NCI-H345 treated with DMSO at 0.1 percent for 48 hours (cell line): ENCODE measurements at regions not wholly inside any gene's neighbourhood (a gene's known extent, or its start where the extent isn't known, plus 50 kb on each side); places are given as distances from the start of the nearest gene placed in this dataset.
"Not testable (repeated sequence)": the region's sequence is repeated elsewhere in the genome, so short reads cannot be mapped to it uniquely, and the experiment has no call there.

Experiments
- DNase-seq: peaks from one replicate; lab custom pipeline; 2025; ENCODE audit not compliant: unreplicated experiment; lab: John Stamatoyannopoulos, UW

DNA sequence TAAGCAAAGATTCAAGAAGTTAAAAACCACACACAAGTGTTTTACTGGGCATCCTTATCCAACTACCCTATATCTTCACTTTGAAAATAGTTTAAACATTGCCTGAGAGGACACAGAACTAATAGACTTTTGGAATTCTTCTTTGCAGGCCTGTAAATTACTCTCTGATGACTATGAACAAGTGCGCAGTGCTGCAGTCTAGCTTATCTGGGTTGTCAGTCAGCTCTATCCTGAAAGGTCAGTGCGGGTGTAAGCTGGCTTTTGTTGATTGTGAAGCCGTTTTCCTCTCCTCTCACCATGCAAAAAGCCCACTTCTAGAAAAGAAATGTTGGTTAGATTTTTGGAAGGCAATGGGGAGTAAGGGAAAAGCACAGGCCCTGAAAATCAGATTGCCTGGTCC is 143.6 kb upstream of the ERV3-1 start:
- not testable (repeated sequence) for DNase-seq

- DNase-seq: not testable (repeated sequence)
These were observed 139.8 kb upstream of the ERV3-1 start for GRCh38 chr7:65146118-65146914.

- not testable (repeated sequence) for DNase-seq
These were observed 139.2 kb upstream of the ERV3-1 start for GRCh38 chr7:65145710-65146109.

GRCh38 chr7:65145008-65145407 is 138.5 kb upstream of the ERV3-1 start:
- DNase-seq: not testable (repeated sequence)

DNA sequence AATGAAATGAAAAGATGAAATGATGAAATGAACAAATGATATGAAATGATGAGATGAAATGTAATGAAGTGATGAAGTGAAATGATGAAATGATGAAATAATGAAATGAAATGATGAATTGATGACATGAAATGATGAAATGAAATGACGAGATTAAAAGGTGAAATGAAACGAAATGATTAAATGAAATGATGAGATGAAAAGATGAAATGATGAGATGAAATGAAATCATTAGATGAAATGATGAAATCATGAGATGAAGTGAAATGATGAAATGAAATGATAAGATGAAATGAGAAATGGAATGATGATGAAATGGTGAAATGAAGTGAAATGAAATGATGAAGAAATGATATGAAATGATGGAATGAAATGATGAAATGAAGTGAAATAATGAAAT is 138.1 kb upstream of the ERV3-1 start:
- DNase-seq: not testable (repeated sequence)

- not testable (repeated sequence) for DNase-seq
These were observed 137.6 kb upstream of the ERV3-1 start for GRCh38 chr7:65144119-65144518.

DNA sequence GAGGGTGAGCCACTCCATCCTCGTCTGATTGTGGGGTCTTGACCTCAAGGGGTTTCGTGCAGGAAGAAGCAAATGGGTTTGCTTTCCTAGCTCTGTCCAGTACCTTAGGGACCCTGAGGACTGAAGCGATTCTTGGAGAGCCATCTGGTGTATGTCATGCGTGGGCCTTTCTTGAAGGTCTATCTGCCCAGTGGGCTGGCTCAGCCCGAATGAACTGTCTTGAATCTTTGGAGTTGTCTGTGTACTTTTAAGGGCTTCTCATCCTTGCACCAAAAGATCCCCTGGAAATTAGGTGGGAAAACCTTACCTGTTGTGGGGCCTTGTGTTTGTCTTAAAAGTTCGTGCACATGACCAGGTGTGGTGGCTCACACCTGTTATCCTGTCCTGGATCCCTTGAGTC is 135.4 kb upstream of the ERV3-1 start:
- not testable (repeated sequence) for DNase-seq

GRCh38 chr7:65141405-65141778 is 134.9 kb upstream of the ERV3-1 start:
- DNase-seq: not testable (repeated sequence)

DNA sequence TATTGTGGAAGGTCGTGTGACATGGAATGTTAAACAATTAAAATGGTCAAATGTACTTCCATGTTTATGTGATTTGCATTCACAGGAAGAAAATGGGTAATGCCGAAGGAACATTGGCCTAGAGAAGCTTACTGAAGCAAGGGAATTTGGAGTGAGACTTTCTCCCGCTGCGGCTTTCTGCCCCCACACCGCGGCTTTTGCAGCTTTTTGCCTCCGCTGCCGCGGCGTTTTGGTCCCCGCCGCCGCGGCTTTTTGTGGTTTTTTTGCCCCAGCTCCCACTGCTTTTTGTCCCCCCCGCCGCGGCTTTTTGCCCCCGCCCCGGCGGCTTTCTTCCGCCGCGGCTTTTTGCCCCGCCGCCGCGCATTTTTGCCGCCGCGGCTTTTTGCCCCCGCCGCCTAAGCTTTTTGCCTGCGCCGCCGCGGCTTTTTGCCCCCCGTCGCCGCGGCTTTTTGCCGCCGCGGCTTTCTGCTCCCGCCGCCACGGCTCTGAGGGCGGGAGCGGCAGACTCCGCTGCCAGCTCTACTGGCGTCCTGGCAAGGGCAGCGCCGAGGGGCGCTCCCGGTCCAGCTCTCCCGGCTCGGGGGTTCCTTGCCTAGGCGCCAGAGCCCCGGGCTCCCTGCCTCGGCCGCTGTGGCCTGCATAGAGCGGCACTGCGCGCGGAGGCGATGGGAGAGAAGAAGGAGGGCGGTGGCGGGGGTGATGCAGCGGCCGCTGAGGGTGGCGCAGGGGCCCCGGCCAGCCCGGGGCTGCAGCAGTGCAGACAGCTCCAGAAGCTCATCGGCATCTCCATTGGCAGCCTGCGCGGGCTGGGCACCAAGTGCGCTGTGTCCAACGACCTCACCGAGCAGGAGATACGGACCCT is 134.3 kb upstream of the ERV3-1 start:
- not testable (repeated sequence) for DNase-seq

DNA sequence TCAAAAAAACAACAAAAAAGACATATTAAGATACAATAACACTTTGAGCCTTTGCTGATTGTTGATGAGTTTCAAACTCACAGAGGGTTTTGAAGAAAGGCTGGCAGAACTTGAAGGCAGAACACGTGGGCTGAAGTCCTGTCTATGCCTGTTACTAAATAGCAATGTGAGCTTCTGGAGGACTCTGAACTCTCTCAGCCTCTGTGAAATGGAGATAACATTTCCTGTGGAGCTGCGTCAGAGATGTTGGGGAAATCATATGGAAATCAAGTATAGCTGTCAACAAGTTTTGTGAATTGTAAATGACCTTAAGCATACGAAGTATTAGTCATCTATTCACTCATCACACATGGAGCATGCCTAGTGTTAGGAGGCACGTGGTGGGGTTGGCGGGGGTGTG is 130.4 kb upstream of the ERV3-1 start:
- DNase-seq: not testable (repeated sequence)

GRCh38 chr7:65133087-65133486 is 126.6 kb upstream of the ERV3-1 start:
- DNase-seq: not testable (repeated sequence)

- not testable (repeated sequence) for DNase-seq
These were observed 125.8 kb upstream of the ERV3-1 start for GRCh38 chr7:65132256-65132655.

- DNase-seq: not testable (repeated sequence)
These were observed 120.9 kb upstream of the ERV3-1 start for GRCh38 chr7:65127364-65127763.

- DNase-seq: not testable (repeated sequence)
These were observed 118.1 kb upstream of the ERV3-1 start for GRCh38 chr7:65124600-65124999.

- not testable (repeated sequence) for DNase-seq
These were observed 99.2 kb upstream of the ERV3-1 start for GRCh38 chr7:65105650-65106203.

- DNase-seq: not testable (repeated sequence)
These were observed 94.0 kb upstream of the ERV3-1 start for GRCh38 chr7:65100499-65100898.

GRCh38 chr7:65081669-65082055 is 75.2 kb upstream of the ERV3-1 start:
- not testable (repeated sequence) for DNase-seq

DNA sequence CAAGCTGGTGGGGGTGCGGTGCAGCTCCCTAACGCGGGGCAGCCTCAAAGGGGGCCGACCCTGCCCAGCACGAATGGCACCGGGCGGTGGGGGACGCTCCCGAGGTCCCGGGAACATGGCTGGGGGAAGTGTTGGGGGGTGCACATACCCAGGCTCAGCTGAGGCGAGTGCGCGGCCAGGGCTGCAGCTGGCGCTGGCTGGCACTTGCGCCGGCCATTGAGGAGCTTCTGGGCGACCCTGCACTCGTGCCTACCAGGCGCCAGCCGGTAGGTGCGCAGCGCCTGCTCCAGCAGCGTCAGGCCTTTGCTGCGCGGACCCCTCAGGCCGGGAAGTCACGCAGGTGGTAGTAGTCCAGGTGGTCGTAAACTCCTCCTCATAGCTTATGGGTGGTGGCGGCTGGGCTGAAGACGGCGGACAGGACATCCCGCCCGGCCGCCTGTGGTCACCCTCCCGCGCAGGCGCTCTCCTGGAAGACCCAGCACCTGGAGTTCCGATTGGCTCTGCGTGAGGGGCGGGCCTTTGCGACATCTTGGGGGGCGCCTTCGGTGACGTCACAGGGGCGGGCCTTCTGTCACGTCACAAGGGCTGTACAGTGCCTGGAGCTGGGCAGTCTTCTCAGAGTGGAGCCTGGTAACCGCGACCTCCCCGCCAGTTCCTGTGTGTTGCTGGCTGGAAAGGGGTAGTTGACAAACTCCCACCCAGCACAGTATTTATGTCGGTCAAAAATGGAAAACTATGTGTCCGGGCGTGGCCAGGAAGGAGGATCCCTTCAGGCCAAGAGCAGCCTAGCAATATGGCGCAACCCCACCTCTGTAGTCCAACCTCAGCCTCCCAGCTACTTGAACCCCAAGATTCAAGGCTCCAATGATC is 74.5 kb upstream of the ERV3-1 start:
- DNase-seq: peak; percentile 54

DNA sequence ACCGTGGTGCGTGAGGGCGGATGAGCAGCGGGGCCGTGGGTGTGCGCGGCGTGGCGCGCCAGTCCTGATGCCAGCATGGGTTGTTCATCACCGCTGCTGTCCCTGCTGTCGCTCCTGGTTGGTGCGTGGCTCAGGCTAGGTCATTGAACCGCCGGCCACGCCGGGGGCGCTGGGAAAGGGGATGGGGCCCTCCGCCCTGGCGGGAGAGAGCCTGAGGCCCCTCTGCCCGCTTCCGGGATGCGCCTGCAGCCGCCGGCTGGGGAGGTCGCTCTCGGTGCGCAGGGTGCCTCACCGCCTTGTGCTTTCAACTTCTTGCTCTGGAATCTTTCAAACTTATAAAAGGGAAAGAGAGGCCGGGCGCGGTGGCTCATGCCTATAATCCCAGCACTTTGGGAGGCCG is 68.5 kb upstream of the ERV3-1 start:
- not testable (repeated sequence) for DNase-seq

DNA sequence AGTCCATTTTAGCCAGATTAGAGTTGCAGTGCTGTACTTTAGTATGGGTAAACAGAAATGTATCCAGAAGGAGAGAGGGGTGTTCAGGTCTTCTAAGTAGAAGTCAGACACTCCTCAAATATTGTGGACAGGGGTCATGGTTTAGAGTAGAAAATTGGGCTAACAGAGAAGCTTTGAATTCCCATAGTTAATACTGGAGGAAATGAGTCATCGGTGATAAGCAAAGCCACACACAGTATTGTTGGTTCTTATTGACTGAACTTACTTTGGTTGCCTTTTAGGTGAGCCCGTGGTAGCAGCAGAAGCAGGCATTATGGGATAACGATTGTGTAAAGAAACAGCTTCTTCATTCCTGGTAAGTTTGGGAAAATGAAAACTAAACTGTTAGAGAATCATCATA is 66.7 kb upstream of the ERV3-1 start:
- DNase-seq: not testable (repeated sequence)
